ENCODE measurements at regions not wholly inside any gene's neighbourhood (a gene's known extent, or its start where the extent isn't known, plus 50 kb on each side); places are given as distances from the start of the nearest gene placed in this dataset.
"Not testable (repeated sequence)": the region's sequence is repeated elsewhere in the genome, so short reads cannot be mapped to it uniquely, and the experiment has no call there.

DNA sequence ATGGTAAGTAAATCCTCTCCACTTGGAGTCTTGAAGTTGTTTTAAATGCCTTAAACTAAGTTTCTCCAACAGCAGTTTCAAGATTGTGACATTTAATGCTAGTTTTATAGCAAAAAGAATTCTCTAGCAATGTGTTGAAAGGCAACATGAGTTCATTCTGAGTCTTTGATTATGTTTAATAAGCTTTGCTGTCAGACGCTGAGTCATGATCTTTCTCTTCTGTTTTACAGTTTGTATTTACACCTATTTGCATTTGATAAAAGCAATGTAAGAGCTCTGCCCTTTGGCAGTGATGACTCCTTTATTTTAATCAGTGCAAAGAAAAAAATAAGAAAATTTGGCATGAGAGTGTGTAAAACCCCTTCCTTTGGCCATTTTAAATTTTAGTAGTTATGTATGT lies 497.7 kb downstream of the STK39 start:
- H4K20me1 ChIP-seq (ENCODE audit: insufficient read depth, low read length) = no peaks in the 10 kb centered on the region
- H3K27me3 ChIP-seq (ENCODE audit: low read depth, low read length) = no peaks in the 10 kb centered on the region
- H2AFZ ChIP-seq (ENCODE audit: low read depth, low read length) = no peak overlapping the region
- no peak overlapping the region for H3K4me3 ChIP-seq (ENCODE audit: low read length)
- TF ChIP-seq EZH2phosphoT487 (IDR thresholded peaks at IDR 0.05; ENCODE audit: low read depth) = no peak
- TF ChIP-seq, protein P1, sequence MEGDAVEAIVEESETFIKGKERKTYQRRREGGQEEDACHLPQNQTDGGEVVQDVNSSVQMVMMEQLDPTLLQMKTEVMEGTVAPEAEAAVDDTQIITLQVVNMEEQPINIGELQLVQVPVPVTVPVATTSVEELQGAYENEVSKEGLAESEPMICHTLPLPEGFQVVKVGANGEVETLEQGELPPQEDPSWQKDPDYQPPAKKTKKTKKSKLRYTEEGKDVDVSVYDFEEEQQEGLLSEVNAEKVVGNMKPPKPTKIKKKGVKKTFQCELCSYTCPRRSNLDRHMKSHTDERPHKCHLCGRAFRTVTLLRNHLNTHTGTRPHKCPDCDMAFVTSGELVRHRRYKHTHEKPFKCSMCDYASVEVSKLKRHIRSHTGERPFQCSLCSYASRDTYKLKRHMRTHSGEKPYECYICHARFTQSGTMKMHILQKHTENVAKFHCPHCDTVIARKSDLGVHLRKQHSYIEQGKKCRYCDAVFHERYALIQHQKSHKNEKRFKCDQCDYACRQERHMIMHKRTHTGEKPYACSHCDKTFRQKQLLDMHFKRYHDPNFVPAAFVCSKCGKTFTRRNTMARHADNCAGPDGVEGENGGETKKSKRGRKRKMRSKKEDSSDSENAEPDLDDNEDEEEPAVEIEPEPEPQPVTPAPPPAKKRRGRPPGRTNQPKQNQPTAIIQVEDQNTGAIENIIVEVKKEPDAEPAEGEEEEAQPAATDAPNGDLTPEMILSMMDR (IDR thresholded peaks at IDR 0.05; ENCODE audit: low read depth, low read length) = no peak
- H3K36me3 ChIP-seq (replicated peaks; ENCODE audit: low read depth, low read length) = no peaks in the 10 kb centered on the region
- H3K4me2 ChIP-seq (ENCODE audit: low read length) = no peak overlapping the region
- H3K9ac ChIP-seq (ENCODE audit: low read length) = no peak overlapping the region
- H3K9me3 ChIP-seq (ENCODE audit: insufficient read depth, low read length) = no peaks in the 10 kb centered on the region
- no peak overlapping the region for H3K27ac ChIP-seq (ENCODE audit: low read length)
- H3K79me2 ChIP-seq (ENCODE audit: low read length) = no peaks in the 10 kb centered on the region
- H3K4me1 ChIP-seq (ENCODE audit: low read length) = peaks cover 25% of the 10 kb centered on the region

DNA sequence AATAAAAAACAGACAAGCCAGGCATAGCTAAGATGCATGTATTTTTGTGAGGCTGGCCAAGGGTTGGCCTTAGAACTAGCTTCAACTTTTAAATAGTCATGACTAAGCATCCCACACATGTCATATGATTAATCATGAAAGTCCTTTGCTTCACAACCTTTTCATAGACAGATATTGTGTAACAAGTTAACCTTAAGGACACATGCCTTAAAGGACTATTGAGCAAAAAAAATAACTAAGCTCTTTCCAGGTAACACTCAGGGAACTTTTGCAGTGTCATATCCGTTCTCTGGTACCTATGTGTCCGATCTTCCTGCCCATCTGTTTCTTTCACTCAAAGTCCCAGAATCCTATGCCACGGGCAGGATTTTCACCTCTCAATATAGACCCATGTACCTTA lies 498.4 kb downstream of the STK39 start:
- Histone ChIP-seq H3K79me2 (ENCODE audit: low read length) (no peaks in the 10 kb centered on the region), H3K36me3 (replicated peaks; ENCODE audit: low read depth, low read length) (no peaks in the 10 kb centered on the region), H3K27ac (ENCODE audit: low read length) (no peak overlapping the region), H3K27me3 (ENCODE audit: low read depth, low read length) (no peaks in the 10 kb centered on the region), H3K9ac (ENCODE audit: low read length) (no peak overlapping the region), H3K9me3 (ENCODE audit: insufficient read depth, low read length) (no peaks in the 10 kb centered on the region), H2AFZ (ENCODE audit: low read depth, low read length) (no peak overlapping the region), H4K20me1 (ENCODE audit: insufficient read depth, low read length) (no peaks in the 10 kb centered on the region), H3K4me3 (ENCODE audit: low read length) (no peak overlapping the region), H3K4me2 (ENCODE audit: low read length) (no peak overlapping the region), H3K4me1 (ENCODE audit: low read length) (peaks cover 19% of the 10 kb centered on the region)
- TF ChIP-seq, protein P1 (IDR thresholded peaks at IDR 0.05; ENCODE audit: low read depth, low read length) = no peak
- no peak for TF ChIP-seq EZH2phosphoT487 (IDR thresholded peaks at IDR 0.05; ENCODE audit: low read depth)

DNA sequence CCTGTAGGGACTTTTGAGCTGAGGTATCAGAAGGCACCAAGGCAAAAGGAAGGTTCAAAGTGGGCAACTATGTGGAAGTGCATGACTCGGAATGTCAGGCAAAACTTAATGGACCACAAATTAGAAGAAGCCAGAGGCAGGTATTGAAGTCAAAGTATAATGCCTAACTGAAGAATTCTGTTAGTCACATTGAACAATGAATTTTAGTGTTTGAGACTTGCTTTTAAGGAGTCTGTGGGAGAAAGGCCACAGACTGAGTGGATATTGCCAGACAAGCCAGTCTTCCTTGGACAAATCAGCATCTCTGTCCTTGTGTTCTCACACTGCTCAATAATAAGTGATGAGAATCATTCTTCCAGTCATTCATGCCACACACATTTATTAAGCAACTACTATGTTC lies 498.9 kb downstream of the STK39 start:
- Histone ChIP-seq H2AFZ (ENCODE audit: low read depth, low read length) (no peak overlapping the region), H3K9me3 (ENCODE audit: insufficient read depth, low read length) (no peaks in the 10 kb centered on the region), H3K4me3 (ENCODE audit: low read length) (no peak overlapping the region), H3K27me3 (ENCODE audit: low read depth, low read length) (no peaks in the 10 kb centered on the region), H3K27ac (ENCODE audit: low read length) (no peak overlapping the region), H3K36me3 (replicated peaks; ENCODE audit: low read depth, low read length) (no peaks in the 10 kb centered on the region), H3K79me2 (ENCODE audit: low read length) (no peaks in the 10 kb centered on the region), H4K20me1 (ENCODE audit: insufficient read depth, low read length) (no peaks in the 10 kb centered on the region), H3K4me1 (ENCODE audit: low read length) (peaks cover 14% of the 10 kb centered on the region), H3K9ac (ENCODE audit: low read length) (no peak overlapping the region), H3K4me2 (ENCODE audit: low read length) (no peak overlapping the region)
- no peak for TF ChIP-seq EZH2phosphoT487 (IDR thresholded peaks at IDR 0.05; ENCODE audit: low read depth)
- TF ChIP-seq, protein P1 (IDR thresholded peaks at IDR 0.05; ENCODE audit: low read depth, low read length) = no peak

DNA sequence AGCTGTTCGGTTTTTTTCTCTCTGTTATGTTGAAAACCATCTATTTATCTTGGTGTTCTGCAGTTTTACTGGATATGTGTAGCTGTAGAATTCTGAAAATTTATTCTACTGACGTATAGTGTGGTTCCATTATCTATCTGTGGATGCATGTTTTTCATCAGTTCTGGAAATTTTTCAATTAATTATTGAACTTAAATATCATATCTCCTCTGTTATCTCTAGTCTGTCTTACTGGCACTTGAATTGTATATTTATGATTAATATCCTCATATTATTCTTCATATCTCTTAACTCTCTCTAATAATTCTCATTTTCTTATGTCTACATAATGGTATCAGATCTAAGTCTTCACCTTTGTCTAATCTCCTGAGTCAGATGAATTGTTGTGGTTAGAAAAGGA lies 501.7 kb downstream of the STK39 start:
- H3K36me3 ChIP-seq (replicated peaks; ENCODE audit: low read depth, low read length) = no peaks in the 10 kb centered on the region
- no peaks in the 10 kb centered on the region for H3K9me3 ChIP-seq (ENCODE audit: insufficient read depth, low read length)
- no peak overlapping the region for H3K27ac ChIP-seq (ENCODE audit: low read length)
- H3K27me3 ChIP-seq (ENCODE audit: low read depth, low read length) = no peaks in the 10 kb centered on the region
- no peak overlapping the region for H3K4me2 ChIP-seq (ENCODE audit: low read length)
- no peak for TF ChIP-seq EZH2phosphoT487 (IDR thresholded peaks at IDR 0.05; ENCODE audit: low read depth)
- TF ChIP-seq, protein P1 (IDR thresholded peaks at IDR 0.05; ENCODE audit: low read depth, low read length) = no peak
- peaks cover 6% of the 10 kb centered on the region for H3K4me1 ChIP-seq (ENCODE audit: low read length)
- H3K9ac ChIP-seq (ENCODE audit: low read length) = no peak overlapping the region
- H2AFZ ChIP-seq (ENCODE audit: low read depth, low read length) = no peak overlapping the region
- no peaks in the 10 kb centered on the region for H4K20me1 ChIP-seq (ENCODE audit: insufficient read depth, low read length)
- H3K79me2 ChIP-seq (ENCODE audit: low read length) = no peaks in the 10 kb centered on the region
- H3K4me3 ChIP-seq (ENCODE audit: low read length) = no peak overlapping the region

DNA sequence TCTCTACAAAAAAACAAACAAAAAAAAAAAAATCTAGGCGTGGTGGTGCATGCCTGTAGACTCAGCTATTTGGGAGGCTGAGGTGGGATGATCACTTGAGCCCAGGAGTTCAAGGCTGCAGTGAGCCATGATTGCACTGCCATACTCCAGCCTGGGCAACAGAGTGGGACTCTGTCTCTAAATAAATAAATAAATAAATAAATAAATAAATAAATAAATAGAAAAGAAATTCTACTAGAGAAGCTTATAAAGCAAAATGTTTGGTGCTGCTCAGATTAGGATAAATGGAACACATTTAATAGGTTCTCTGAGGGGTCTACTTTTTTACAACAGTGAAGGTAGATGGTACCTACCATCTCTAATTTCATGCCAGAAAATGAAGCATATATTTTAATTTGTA lies 507.5 kb downstream of the STK39 start:
- H2AFZ ChIP-seq (ENCODE audit: low read depth, low read length); H3K4me2 ChIP-seq (ENCODE audit: low read length); H3K36me3 ChIP-seq (replicated peaks; ENCODE audit: low read depth, low read length); H3K27me3 ChIP-seq (ENCODE audit: low read depth, low read length); H3K4me3 ChIP-seq (ENCODE audit: low read length); H3K9ac ChIP-seq (ENCODE audit: low read length); H3K9me3 ChIP-seq (ENCODE audit: insufficient read depth, low read length); H4K20me1 ChIP-seq (ENCODE audit: insufficient read depth, low read length); H3K27ac ChIP-seq (ENCODE audit: low read length); H3K79me2 ChIP-seq (ENCODE audit: low read length); H3K4me1 ChIP-seq (ENCODE audit: low read length): not testable (repeated sequence)

Measured in OCI-LY3 (cell line).